Suprapubic skin (tissue), 4 donors: ENCODE measurements at regions not wholly inside any gene's neighbourhood (a gene's known extent, or its start where the extent isn't known, plus 50 kb on each side); places are given as distances from the start of the nearest gene placed in this dataset.
A peak's percentile ranks its signal among the peaks of the same experiment; 100 is the strongest.

Source experiments
- DNase-seq, 2 donors: peaks; one replicate each; pipeline ENCODE4 v3.0.0-alpha.2; 2019; ENCODE audit warnings: low spot score in 2 of 2
- H3K27ac ChIP-seq: fragments of 200-600 bp; sonication (generic); one replicate; pipeline ENCODE4 v1.5.1; 2019
- H3K27me3 ChIP-seq: fragments of 200-600 bp; sonication (generic); one replicate; pipeline ENCODE4 v1.5.1; 2019
- H3K36me3 ChIP-seq: fragments of 200-600 bp; sonication (generic); one replicate; pipeline ENCODE4 v1.5.1; 2019
- H3K4me1 ChIP-seq: fragments of 200-600 bp; sonication (generic); one replicate; pipeline ENCODE4 v1.5.1; 2019
- H3K4me3 ChIP-seq: fragments of 200-600 bp; sonication (generic); one replicate; pipeline ENCODE4 v1.5.1; 2019; ENCODE audit warnings: mild to moderate bottlenecking
- H3K9me3 ChIP-seq: fragments of 200-600 bp; sonication (generic); one replicate; pipeline ENCODE4 v1.5.1; 2019
- EP300 ChIP-seq: sonication (generic); formaldehyde crosslinking; IDR thresholded peaks from one replicate; pipeline ENCODE4 v1.6.1; 2017; ENCODE audit warnings: antibody characterized with exemption
- POLR2A ChIP-seq, 2 donors: fragments of 450-650 bp; IDR thresholded peaks; one replicate each; pipeline ENCODE4 v1.6.1; 2017; ENCODE audit warnings: antibody characterized with exemption in 2 of 2, mild to moderate bottlenecking in 2 of 2, moderate library complexity in 2 of 2
- POLR2AphosphoS5 ChIP-seq, 3 donors: sonication (generic); formaldehyde crosslinking; IDR thresholded peaks; one replicate each; pipeline ENCODE4 v1.6.1; 2017; ENCODE audit warnings: antibody characterized with exemption in 3 of 3
- WGBS: methylation state at CpG from one replicate; pipeline ENCODE4 v1.1.5; 2018; 5-methylcytosine and 5-hydroxymethylcytosine counted together
- TF ChIP-seq, protein P1 (sequence below), 2 donors: fragments of 200-600 bp in 1 of 2; fragments of 450-650 bp in 1 of 2; sonication (generic) in 1 of 2; IDR thresholded peaks; one replicate each; pipeline ENCODE4 v1.5.1; 2016 to 2019; ENCODE audit warnings: antibody characterized with exemption in 2 of 2, mild to moderate bottlenecking in 1 of 2, moderate library complexity in 1 of 2

DNA sequence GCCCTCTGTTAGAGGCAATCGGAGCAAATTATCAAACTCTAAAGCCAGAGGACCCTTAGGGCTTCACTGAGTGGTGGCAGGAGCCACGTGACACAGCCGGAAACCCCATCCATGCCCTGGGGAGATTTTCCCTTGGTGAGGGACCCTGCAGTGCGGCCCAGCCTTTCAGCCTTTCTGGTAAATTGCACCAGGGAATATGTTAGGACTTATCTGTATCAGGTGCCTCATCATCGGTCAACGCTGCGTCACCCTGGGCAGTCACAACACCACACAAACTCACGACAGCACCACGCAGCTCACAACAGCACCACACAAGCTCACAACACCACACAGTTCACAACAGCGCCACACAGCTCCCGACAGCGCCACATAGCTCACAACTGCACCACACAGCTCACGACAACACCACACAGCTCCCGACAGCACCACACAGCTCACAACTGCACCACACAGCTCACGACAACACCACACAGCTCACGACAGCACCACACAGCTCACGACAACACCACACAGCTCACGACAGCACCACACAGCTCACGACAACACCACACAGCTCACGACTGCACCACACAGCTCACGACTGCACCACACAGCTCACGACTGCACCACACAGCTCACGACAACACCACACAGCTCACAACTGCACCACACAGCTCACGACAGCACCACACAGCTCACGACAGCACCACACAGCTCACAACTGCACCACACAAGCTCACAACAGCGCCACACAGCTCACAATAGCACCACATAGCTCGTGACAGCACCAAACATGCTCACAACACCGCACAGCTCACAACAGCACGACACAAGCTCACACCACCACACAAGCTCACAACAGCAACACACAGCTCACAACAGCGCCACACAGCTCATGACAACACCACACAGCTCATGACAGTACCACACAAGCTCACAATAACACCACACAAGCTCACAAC, 199.0 kb downstream of the DLL1 start:
- TF ChIP-seq POLR2A (IDR thresholded peaks at IDR 0.05) (no peak), POLR2AphosphoS5 (IDR thresholded peaks at IDR 0.05) (no peak), EP300 (no peak)
- TF ChIP-seq, protein P1, sequence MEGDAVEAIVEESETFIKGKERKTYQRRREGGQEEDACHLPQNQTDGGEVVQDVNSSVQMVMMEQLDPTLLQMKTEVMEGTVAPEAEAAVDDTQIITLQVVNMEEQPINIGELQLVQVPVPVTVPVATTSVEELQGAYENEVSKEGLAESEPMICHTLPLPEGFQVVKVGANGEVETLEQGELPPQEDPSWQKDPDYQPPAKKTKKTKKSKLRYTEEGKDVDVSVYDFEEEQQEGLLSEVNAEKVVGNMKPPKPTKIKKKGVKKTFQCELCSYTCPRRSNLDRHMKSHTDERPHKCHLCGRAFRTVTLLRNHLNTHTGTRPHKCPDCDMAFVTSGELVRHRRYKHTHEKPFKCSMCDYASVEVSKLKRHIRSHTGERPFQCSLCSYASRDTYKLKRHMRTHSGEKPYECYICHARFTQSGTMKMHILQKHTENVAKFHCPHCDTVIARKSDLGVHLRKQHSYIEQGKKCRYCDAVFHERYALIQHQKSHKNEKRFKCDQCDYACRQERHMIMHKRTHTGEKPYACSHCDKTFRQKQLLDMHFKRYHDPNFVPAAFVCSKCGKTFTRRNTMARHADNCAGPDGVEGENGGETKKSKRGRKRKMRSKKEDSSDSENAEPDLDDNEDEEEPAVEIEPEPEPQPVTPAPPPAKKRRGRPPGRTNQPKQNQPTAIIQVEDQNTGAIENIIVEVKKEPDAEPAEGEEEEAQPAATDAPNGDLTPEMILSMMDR (IDR thresholded peaks at IDR 0.05) = no peak
- Histone ChIP-seq H3K4me3 (no peak overlapping the region), H3K4me1 (no peaks in the 10 kb centered on the region), H3K27me3 (peaks cover 6% of the 10 kb centered on the region), H3K9me3 (no peaks in the 10 kb centered on the region), H3K36me3 (no peaks in the 10 kb centered on the region), H3K27ac (no peak overlapping the region)
- 96% methylated on average over 28 of the region's 30 CpGs for WGBS
- DNase-seq = peak; percentile 35 to 46

DNA sequence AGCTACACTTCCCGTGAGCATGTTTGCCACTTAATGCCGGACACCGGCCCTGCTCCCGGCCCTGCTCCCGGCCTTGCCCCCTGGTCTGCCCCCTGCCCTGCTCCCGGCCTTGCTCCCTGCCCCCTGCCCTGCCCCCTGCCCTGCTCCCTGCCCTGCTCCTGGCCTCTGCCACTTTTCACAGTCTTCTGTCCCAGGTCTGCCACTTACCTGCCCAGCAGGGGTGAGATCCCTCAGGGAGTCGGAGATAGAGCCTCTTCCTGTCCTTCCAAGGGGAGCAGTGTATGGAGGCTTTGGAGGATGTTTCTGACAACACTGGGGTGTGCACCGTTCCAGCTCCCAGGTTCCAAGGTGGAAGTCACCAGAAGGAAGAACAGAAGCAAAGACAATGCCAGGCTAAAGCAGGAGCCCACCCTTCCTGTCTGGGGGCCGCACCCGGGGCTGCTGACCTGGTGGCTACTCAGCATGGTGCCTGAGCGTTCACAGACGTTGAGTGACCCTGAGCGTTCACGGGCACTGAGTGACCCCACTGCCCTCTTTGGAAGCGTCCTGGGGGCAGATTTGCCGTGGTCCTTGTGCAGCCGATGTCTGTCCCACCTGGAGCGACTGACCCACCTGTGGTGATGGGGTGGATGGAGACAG, 199.8 kb downstream of the DLL1 start:
- Histone ChIP-seq H3K36me3 (no peaks in the 10 kb centered on the region), H3K9me3 (no peaks in the 10 kb centered on the region), H3K4me3 (no peak overlapping the region), H3K27me3 (peaks cover 5% of the 10 kb centered on the region), H3K4me1 (no peaks in the 10 kb centered on the region), H3K27ac (no peak overlapping the region)
- TF ChIP-seq EP300 = no peak
- TF ChIP-seq POLR2A (IDR thresholded peaks at IDR 0.05) = no peak
- no peak for TF ChIP-seq POLR2AphosphoS5 (IDR thresholded peaks at IDR 0.05)
- TF ChIP-seq, protein P1 (IDR thresholded peaks at IDR 0.05) = no peak
- whole genome bisulfite sequencing = 90% methylated on average over 7 of the region's 18 CpGs
- peak; percentile 40 to 63 for DNase-seq

DNA sequence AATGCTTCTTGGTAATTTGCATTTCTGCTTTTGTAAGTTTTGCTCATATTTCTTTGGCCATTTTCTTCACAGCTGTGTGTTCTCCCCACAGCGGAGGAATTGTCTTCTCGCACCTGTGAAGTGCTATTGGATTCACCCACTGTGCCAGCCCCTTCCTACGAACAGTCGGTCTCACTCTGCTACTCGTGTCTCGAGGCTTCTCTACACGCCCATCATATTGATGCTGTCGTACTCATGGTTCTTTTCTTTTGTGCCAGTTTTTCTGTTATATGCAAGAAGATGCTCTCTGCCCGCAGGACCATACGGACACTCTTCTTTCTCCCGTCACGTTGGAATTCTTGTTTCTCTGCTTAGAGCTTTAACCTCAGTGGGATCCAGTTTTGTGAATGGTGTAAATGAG, 200.3 kb downstream of the DLL1 start:
- H3K27me3 ChIP-seq = peaks cover 3% of the 10 kb centered on the region
- no peak for TF ChIP-seq POLR2A (IDR thresholded peaks at IDR 0.05)
- TF ChIP-seq EP300 = no peak
- no peak for TF ChIP-seq POLR2AphosphoS5 (IDR thresholded peaks at IDR 0.05)
- TF ChIP-seq, protein P1 (IDR thresholded peaks at IDR 0.05) = no peak
- H3K4me1 ChIP-seq = no peaks in the 10 kb centered on the region
- DNase-seq = no peak
- H3K36me3 ChIP-seq = no peaks in the 10 kb centered on the region
- no peak overlapping the region for H3K4me3 ChIP-seq
- H3K9me3 ChIP-seq = no peaks in the 10 kb centered on the region
- WGBS = 87% methylated on average over 12 of the region's 12 CpGs
- H3K27ac ChIP-seq = no peak overlapping the region

DNA sequence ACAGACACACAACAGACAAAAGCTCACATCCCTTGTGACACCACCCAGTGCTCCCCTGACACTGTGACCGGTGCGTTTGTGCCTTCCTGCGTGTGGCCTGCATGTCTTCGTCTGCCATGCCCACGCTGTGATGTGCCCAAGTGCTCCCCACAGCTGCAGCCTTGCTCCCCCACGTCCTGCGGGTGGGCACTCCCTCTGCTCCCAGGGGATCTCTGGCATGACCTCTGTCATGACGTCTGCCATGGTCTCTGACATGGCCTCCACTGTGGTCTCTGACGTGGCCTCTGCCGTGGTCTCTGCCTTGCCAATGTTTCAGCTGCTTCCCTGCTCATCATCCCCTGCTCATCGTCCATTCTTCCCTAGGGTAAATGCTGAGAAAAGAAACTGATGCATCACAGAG, 200.9 kb downstream of the DLL1 start:
- TF ChIP-seq, protein P1 (IDR thresholded peaks at IDR 0.05) = no peak
- TF ChIP-seq POLR2A (IDR thresholded peaks at IDR 0.05) (no peak), EP300 (no peak), POLR2AphosphoS5 (IDR thresholded peaks at IDR 0.05) (no peak)
- Histone ChIP-seq H3K9me3 (no peaks in the 10 kb centered on the region), H3K4me3 (no peak overlapping the region), H3K27me3 (no peaks in the 10 kb centered on the region), H3K27ac (no peak overlapping the region), H3K36me3 (no peaks in the 10 kb centered on the region), H3K4me1 (no peaks in the 10 kb centered on the region)
- DNase-seq = peak; percentile 44 to 52
- WGBS = 83% methylated on average over 11 of the region's 11 CpGs

DNA sequence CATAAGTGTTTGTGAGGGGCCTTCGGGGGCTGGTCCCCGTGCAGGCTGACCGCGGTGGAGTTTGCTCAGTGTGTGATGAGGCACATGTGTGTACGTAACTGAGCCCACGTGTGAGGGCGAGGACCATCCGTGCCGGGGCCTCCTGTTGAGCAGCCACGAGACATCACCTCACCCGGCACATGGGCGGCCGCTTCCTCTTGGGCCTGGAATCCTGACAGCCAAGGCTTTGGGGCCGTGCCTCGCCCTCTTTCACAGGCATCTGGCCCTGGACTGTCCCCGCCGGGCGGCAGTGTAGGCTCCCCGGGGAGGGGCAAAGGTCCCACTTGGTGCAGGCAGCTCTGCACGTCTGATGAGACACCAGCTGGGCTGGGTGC, 202.3 kb downstream of the DLL1 start:
- Histone ChIP-seq H3K9me3 (no peaks in the 10 kb centered on the region), H3K4me3 (no peak overlapping the region), H3K27ac (no peak overlapping the region), H3K4me1 (no peaks in the 10 kb centered on the region), H3K36me3 (no peaks in the 10 kb centered on the region), H3K27me3 (no peaks in the 10 kb centered on the region)
- TF ChIP-seq POLR2AphosphoS5 (IDR thresholded peaks at IDR 0.05) = no peak
- no CpG with 5 or more reads among the region's 20 CpGs for WGBS
- peak; percentile 49 to 78 for DNase-seq
